Liver (tissue), 8 donors: ENCODE measurements at regions not wholly inside any gene's neighbourhood (a gene's known extent, or its start where the extent isn't known, plus 50 kb on each side); places are given as distances from the start of the nearest gene placed in this dataset.

ENCODE experiments used
- DNase-seq: peaks from one replicate; pipeline ENCODE4 v3.0.0-alpha.2; 2017; ENCODE audit warnings: low spot score
- H3K27ac ChIP-seq, 2 donors: one replicate each; pipeline ENCODE4 v1.7.0; 2013; ENCODE audit warnings: inconsistent platforms in 2 of 2, low read length in 2 of 2, control low read depth in 1 of 2, low read depth in 1 of 2, mild to moderate bottlenecking in 1 of 2
- H3K27me3 ChIP-seq, 4 donors: one replicate each; pipeline versions ENCODE4 v1.6.1 to v1.7.0; 2013; ENCODE audit warnings: low read length in 3 of 4, inconsistent platforms in 1 of 4, mild to moderate bottlenecking in 1 of 4, moderate library complexity in 1 of 4; ENCODE audit not compliant: control insufficient read depth in 4 of 4, insufficient read depth in 4 of 4
- H3K36me3 ChIP-seq, 4 donors: one replicate each; pipeline versions ENCODE4 v1.6.1 to v1.7.0; 2013; ENCODE audit warnings: low read length in 3 of 4, mild to moderate bottlenecking in 3 of 4, low read depth in 1 of 4, moderate library complexity in 1 of 4; ENCODE audit not compliant: control insufficient read depth in 4 of 4, insufficient read depth in 3 of 4
- H3K4me1 ChIP-seq, 4 donors: one replicate each; pipeline versions ENCODE4 v1.6.1 to v1.7.0; 2013; ENCODE audit warnings: low read length in 3 of 4, mild to moderate bottlenecking in 3 of 4, moderate library complexity in 1 of 4; ENCODE audit not compliant: control insufficient read depth in 4 of 4, insufficient read depth in 4 of 4
- H3K4me3 ChIP-seq, 3 donors: one replicate each; pipeline versions ENCODE4 v1.6.1 to v1.7.0; 2013; ENCODE audit warnings: low read length in 3 of 3, control low read depth in 1 of 3, low read depth in 1 of 3, mild to moderate bottlenecking in 1 of 3
- H3K9ac ChIP-seq, 2 donors: one replicate each; pipeline ENCODE4 v1.7.0; 2013; ENCODE audit warnings: low read length in 2 of 2, mild to moderate bottlenecking in 2 of 2, moderate library complexity in 2 of 2, control low read depth in 1 of 2, low read depth in 1 of 2
- H3K9me3 ChIP-seq, 4 donors: one replicate each; pipeline versions ENCODE4 v1.6.1 to v1.7.0; 2013; ENCODE audit warnings: low read length in 3 of 4; ENCODE audit not compliant: control insufficient read depth in 4 of 4
- ATF3 ChIP-seq: IDR thresholded peaks from 2 replicates; pipeline ENCODE4 v1.6.1; 2016; ENCODE audit warnings: antibody characterized with exemption
- CTCF ChIP-seq: fragments of 150-350 bp; IDR thresholded peaks from 2 replicates; pipeline ENCODE4 v1.5.1; 2017; ENCODE audit warnings: improper control_type of control experiment, low read depth, low read length; ENCODE audit not compliant: missing input control
- FOXA2 ChIP-seq: IDR thresholded peaks from 2 replicates; pipeline ENCODE4 v1.6.1; 2016; ENCODE audit warnings: antibody characterized with exemption
- GABPA ChIP-seq, 2 donors: IDR thresholded peaks in 1 of 2; conservative IDR thresholded peaks in 1 of 2; 2 replicates each; pipeline ENCODE4 v1.6.1; 2016; ENCODE audit warnings: antibody characterized with exemption in 2 of 2, mild to moderate bottlenecking in 1 of 2, moderate library complexity in 1 of 2
- HNF4A ChIP-seq, 2 donors: conservative IDR thresholded peaks; 2 replicates each; pipeline ENCODE4 v1.6.1; 2016; ENCODE audit warnings: antibody characterized with exemption in 2 of 2, mild to moderate bottlenecking in 2 of 2
- HNF4G ChIP-seq: IDR thresholded peaks from 2 replicates; pipeline ENCODE4 v1.6.1; 2016; ENCODE audit warnings: antibody characterized with exemption
- MAX ChIP-seq: IDR thresholded peaks from 2 replicates; pipeline ENCODE4 v1.6.1; 2016; ENCODE audit warnings: antibody characterized with exemption
- NR2F2 ChIP-seq: IDR thresholded peaks from 2 replicates; pipeline ENCODE4 v1.6.1; 2016; ENCODE audit warnings: antibody characterized with exemption
- RAD21 ChIP-seq, 2 donors: IDR thresholded peaks; 2 replicates each; pipeline ENCODE4 v1.6.1; 2016; ENCODE audit warnings: antibody characterized with exemption in 2 of 2, mild to moderate bottlenecking in 2 of 2
- REST ChIP-seq: IDR thresholded peaks from 2 replicates; pipeline ENCODE4 v1.6.1; 2016; ENCODE audit warnings: antibody characterized with exemption, mild to moderate bottlenecking
- RXRA ChIP-seq, 2 donors: IDR thresholded peaks; 2 replicates each; pipeline ENCODE4 v1.6.1; 2017 to 2018; ENCODE audit warnings: antibody characterized with exemption in 2 of 2, mild to moderate bottlenecking in 1 of 2
- SP1 ChIP-seq: IDR thresholded peaks from 2 replicates; pipeline ENCODE4 v1.6.1; 2018; ENCODE audit warnings: antibody characterized with exemption, mild to moderate bottlenecking
- TAF1 ChIP-seq: conservative IDR thresholded peaks from 2 replicates; pipeline ENCODE4 v1.6.1; 2016; ENCODE audit warnings: antibody characterized with exemption, mild to moderate bottlenecking
- YY1 ChIP-seq: IDR thresholded peaks from 2 replicates; pipeline ENCODE4 v1.6.1; 2016; ENCODE audit warnings: antibody characterized with exemption, mild to moderate bottlenecking
- ZBTB33 ChIP-seq: IDR thresholded peaks from 2 replicates; pipeline ENCODE4 v1.6.1; 2016; ENCODE audit warnings: antibody characterized with exemption
- WGBS: extraction: QIAGEN DNeasy Blood & Tissue Kit; methylation state at CpG from one replicate; pipeline ENCODE4 v1.1.7; 2013; 5-methylcytosine and 5-hydroxymethylcytosine counted together
- donor health status: healthy.
- donor health status: healthy.
- donor health status: healthy.
- donor health status: healthy.
- donor health status: healthy.

- no peak for TF ChIP-seq CTCF
These were observed 442.4 kb downstream of the LTN1 start (continued) for GRCh38 chr21:28550057-28550825.

GRCh38 chr21:28548291-28548690, 444.4 kb downstream of the LTN1 start:
- H3K27me3 ChIP-seq, result no peaks in the 10 kb centered on the region
- no peak overlapping the region for H3K27ac ChIP-seq
- DNase-seq, result no peak
- no peak overlapping the region for H3K9ac ChIP-seq
- WGBS, result 86% methylated on average over 2 of the region's 2 CpGs
- TF ChIP-seq MAX (no peak), TAF1 (no peak), FOXA2 (no peak), RXRA (IDR thresholded peaks at IDR 0.05) (no peak), NR2F2 (no peak), SP1 (no peak), ATF3 (no peak), RAD21 (IDR thresholded peaks at IDR 0.05) (no peak), YY1 (no peak)
- H3K9me3 ChIP-seq, result no peaks in the 10 kb centered on the region
- H3K4me3 ChIP-seq, result no peak overlapping the region
- H3K36me3 ChIP-seq, result no peaks in the 10 kb centered on the region
- peaks cover 0 to 7% (median 0%) of the 10 kb centered on the region in 4 donors for H3K4me1 ChIP-seq

GRCh38 chr21:28547766-28548165, 444.9 kb downstream of the LTN1 start:
- H3K9ac ChIP-seq, result no peak overlapping the region
- no peaks in the 10 kb centered on the region for H3K27me3 ChIP-seq
- no peak overlapping the region for H3K4me3 ChIP-seq
- 62% methylated on average over 3 of the region's 3 CpGs for WGBS
- H3K9me3 ChIP-seq, result no peaks in the 10 kb centered on the region
- no peak for TF ChIP-seq HNF4G
- TF ChIP-seq TAF1, result no peak
- no peak for TF ChIP-seq RAD21 (IDR thresholded peaks at IDR 0.05)
- TF ChIP-seq ATF3, result no peak
- TF ChIP-seq ZBTB33, result no peak
- TF ChIP-seq HNF4A (conservative IDR thresholded peaks at IDR 0.05), result no peak
- TF ChIP-seq REST, result no peak
- TF ChIP-seq YY1, result no peak
- TF ChIP-seq GABPA (IDR thresholded peaks at IDR 0.05 in 1 of 2, conservative IDR thresholded peaks at IDR 0.05 in 1 of 2), result no peak
- peaks cover 0 to 7% (median 0%) of the 10 kb centered on the region in 4 donors for H3K4me1 ChIP-seq
- no peak for DNase-seq
- no peak overlapping the region for H3K27ac ChIP-seq
- H3K36me3 ChIP-seq, result no peaks in the 10 kb centered on the region
